22Rv1 (cell line): ENCODE measurements at regions not wholly inside any gene's neighbourhood (a gene's known extent, or its start where the extent isn't known, plus 50 kb on each side); places are given as distances from the start of the nearest gene placed in this dataset.
A peak's percentile ranks its signal among the peaks of the same experiment; 100 is the strongest.

Source experiments
- ZFX ChIP-seq: fragments of 450-650 bp; IDR thresholded peaks from 2 replicates; pipeline ENCODE4 v1.6.1; 2017; ENCODE audit warnings: antibody characterized with exemption, borderline replicate concordance
- TF ChIP-seq, protein P1 (sequence below): fragments of 450-650 bp; IDR thresholded peaks from 2 replicates; pipeline ENCODE4 v1.5.1; 2017; ENCODE audit warnings: mild to moderate bottlenecking

- TF ChIP-seq, protein P1, sequence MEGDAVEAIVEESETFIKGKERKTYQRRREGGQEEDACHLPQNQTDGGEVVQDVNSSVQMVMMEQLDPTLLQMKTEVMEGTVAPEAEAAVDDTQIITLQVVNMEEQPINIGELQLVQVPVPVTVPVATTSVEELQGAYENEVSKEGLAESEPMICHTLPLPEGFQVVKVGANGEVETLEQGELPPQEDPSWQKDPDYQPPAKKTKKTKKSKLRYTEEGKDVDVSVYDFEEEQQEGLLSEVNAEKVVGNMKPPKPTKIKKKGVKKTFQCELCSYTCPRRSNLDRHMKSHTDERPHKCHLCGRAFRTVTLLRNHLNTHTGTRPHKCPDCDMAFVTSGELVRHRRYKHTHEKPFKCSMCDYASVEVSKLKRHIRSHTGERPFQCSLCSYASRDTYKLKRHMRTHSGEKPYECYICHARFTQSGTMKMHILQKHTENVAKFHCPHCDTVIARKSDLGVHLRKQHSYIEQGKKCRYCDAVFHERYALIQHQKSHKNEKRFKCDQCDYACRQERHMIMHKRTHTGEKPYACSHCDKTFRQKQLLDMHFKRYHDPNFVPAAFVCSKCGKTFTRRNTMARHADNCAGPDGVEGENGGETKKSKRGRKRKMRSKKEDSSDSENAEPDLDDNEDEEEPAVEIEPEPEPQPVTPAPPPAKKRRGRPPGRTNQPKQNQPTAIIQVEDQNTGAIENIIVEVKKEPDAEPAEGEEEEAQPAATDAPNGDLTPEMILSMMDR: peak; percentile 97
- no peak for TF ChIP-seq ZFX
Observed at GRCh38 chr7:70856901-70857630, 274.9 kb upstream of the GALNT17 start.
